PFSK-1 (cell line): ENCODE measurements at regions not wholly inside any gene's neighbourhood (a gene's known extent, or its start where the extent isn't known, plus 50 kb on each side); places are given as distances from the start of the nearest gene placed in this dataset.

Experiments used
- FOXP2 ChIP-seq: optimal IDR thresholded peaks from 2 replicates; pipeline ENCODE3; 2011; ENCODE audit warnings: borderline replicate concordance, control low read depth, inconsistent platforms; ENCODE audit not compliant: insufficient read depth; ENCODE audit errors: extremely low read length, extremely low read depth
- POLR2AphosphoS5 ChIP-seq: IDR thresholded peaks from 2 replicates; pipeline ENCODE4 v1.6.1; 2012; ENCODE audit warnings: low read depth, mild to moderate bottlenecking, control low read depth, low read length, moderate library complexity
- TAF1 ChIP-seq: IDR thresholded peaks from 2 replicates; pipeline ENCODE4 v1.6.1; 2012; ENCODE audit warnings: low read length, control low read depth, borderline replicate concordance; ENCODE audit not compliant: insufficient read depth

GRCh38 chr10:6977398-6978186 lies 397.5 kb upstream of the PRKCQ start:
- TF ChIP-seq POLR2AphosphoS5 (no peak), TAF1 (no peak), FOXP2 (no peak)
